GM12872 (cell line): ENCODE measurements at regions not wholly inside any gene's neighbourhood (a gene's known extent, or its start where the extent isn't known, plus 50 kb on each side); places are given as distances from the start of the nearest gene placed in this dataset.

Experiments used
- TF ChIP-seq, protein P1 (sequence below): IDR thresholded peaks from 3 replicates; pipeline ENCODE4 v1.5.1; 2011; ENCODE audit warnings: low read depth, mild to moderate bottlenecking, low read length, moderate library complexity; ENCODE audit not compliant: insufficient read depth

DNA sequence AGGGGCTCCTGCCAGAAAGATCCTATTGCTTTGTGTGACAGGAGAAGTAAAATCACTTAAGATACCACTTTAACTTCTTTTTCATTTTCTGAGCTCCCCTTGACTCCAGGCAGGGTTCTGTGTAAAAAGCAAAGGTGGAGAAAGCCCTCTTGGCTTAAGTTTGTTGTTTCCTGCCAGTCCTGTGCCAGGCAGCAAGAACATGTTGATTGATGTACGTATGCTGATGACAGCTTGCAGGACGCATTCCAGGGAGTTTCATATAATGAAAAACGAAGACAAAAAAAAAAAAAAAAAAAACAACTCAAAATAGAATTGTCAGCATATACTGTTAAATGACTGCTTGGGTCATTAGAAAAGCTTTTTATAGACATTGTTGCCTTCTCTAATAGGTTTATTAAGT, 251.7 kb downstream of the PSAT1 start:
- TF ChIP-seq, protein P1, sequence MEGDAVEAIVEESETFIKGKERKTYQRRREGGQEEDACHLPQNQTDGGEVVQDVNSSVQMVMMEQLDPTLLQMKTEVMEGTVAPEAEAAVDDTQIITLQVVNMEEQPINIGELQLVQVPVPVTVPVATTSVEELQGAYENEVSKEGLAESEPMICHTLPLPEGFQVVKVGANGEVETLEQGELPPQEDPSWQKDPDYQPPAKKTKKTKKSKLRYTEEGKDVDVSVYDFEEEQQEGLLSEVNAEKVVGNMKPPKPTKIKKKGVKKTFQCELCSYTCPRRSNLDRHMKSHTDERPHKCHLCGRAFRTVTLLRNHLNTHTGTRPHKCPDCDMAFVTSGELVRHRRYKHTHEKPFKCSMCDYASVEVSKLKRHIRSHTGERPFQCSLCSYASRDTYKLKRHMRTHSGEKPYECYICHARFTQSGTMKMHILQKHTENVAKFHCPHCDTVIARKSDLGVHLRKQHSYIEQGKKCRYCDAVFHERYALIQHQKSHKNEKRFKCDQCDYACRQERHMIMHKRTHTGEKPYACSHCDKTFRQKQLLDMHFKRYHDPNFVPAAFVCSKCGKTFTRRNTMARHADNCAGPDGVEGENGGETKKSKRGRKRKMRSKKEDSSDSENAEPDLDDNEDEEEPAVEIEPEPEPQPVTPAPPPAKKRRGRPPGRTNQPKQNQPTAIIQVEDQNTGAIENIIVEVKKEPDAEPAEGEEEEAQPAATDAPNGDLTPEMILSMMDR: no peak

DNA sequence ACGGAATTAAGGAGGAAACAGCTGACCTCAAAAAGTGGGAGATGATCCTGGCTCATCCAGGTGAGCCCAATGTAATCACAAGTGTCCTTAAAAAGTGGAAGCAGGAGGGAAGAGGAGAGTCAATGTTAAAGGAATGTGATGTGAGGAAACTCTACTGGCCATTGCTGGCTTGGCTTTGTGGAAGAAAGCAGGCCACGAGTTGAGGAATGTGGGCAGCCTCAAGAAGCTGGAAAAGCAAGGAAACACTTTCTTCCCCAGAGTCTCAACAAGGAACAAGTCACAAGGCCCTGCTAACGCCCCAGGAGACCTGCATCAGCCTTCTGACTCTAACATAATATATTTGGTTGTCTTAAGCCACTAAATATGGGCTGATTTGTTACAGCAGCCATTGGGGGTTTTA, 252.8 kb downstream of the PSAT1 start:
- TF ChIP-seq, protein P1: no peak

DNA sequence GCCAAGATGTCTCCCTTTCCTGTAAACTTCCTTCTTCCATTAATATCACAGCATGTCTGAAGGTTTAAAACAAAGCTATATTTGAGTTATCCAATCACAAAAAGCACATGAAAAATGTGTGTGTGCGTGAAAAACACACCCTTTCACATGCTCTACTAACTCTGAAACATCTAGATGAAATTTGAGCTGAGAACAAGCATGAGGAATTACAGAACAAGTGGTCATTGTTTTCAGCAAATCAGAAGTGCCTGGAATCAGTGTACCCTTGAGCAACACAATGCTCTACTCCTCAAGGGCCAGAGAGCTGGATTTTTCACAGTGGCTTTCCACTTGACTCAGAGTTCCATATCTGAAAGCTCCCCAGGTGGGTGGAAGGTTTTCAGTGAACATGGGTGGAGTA, 255.9 kb downstream of the PSAT1 start:
- TF ChIP-seq, protein P1: no peak

DNA sequence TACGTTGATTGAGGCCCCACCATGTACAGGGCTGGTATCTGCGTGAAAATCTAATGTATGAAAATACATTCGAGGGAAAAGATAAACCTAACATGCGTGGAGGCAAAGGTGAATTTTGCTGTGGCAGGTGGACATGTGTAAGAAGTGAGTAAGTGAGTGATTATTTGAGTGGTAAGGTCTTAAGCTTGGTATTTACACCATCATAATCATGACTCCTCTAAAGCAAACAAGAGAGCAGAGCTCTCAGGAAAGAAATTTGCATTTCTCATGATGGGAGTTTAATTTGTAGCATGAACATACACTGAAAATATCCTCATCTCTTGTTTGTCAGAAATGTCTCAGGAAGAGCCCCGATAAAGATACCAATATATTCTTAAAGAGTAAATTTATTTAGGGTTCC, 260.6 kb downstream of the PSAT1 start:
- TF ChIP-seq, protein P1: no peak

DNA sequence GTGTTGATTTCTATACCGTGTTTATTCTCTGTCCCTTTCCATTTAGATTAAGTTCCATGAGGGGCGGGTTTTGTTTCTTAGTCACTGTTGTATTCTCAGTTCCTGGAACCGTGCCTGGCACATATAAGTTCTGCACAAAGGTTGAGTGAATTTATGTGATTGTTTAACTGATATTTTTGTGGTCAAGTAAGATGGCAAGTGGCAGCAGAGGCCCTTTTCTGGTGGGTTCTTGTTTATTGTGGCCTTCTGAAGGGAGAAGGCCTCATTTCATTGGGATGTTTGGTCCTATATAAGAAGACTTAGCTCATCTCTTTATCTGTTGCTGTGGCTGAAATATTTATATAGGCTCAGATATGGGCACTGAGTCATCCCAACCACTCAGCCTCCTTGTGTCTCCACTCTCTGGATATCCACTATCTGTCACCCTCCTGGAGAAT, 262.5 kb downstream of the PSAT1 start:
- TF ChIP-seq, protein P1: no peak

DNA sequence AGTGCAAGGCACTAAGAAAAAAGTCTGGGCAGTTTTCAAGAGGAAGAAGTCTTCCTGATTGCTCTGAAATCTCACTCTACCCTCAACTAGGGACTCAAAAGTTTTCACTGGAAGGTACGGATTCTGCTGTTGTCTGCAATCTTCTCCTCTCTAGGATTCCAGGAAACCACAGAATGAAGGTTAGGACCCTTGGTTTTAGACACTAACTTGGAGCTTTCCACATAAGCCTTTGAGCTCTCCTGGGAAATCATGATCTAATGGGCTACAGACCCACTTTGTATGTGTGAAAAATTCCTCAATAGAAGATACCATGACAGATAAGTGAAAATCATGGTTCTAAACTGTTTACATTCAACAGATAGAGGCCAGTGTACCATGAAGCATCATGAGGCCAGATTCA, 265.1 kb downstream of the PSAT1 start:
- TF ChIP-seq, protein P1: no peak

DNA sequence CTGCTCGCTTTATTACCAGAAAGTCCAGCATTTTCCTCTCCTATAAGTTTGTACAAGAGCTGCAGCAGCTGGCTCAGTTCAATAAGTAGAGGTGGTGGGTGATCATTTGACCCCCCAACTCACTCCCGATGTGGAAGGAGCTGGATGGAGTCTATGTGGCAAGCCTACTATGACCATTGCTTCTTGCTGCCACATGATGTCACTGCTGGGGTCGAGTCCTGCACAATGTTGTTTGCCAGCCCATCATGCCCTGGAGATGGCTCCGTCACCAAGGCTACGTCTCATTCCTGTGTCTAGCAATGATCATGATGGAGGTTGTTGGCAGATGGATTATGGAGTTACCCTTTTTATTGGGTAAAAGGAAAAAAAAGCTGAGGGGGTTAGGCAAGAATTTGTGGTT, 266.3 kb downstream of the PSAT1 start:
- TF ChIP-seq, protein P1: no peak

DNA sequence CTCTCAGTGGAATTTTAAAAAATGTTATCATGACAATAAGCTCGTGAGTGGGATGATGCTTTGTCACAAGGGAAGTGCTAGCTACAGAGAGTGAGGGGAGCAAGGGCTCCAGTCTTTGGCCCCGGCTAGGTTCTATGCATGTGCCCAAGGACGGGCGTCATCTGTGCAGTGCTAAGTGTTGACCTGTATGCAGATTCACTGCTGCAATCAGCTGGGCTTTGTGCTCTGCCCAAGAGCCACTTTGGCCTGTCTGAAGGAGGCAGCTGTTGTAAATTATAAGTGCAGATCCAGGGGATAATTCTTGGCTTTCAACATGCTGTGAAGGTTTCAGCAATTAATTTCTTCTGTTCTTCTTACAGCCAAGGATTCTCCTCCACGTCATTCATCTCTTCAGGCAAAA, 268.6 kb downstream of the PSAT1 start:
- TF ChIP-seq, protein P1: no peak
